ENCODE measurements at regions not wholly inside any gene's neighbourhood (a gene's known extent, or its start where the extent isn't known, plus 50 kb on each side); places are given as distances from the start of the nearest gene placed in this dataset.

- H3K27ac ChIP-seq, result no peak overlapping the region
- DNase-seq (ENCODE audit: low spot score in 2 of 2), result no peak
- no peak for TF ChIP-seq POLR2AphosphoS5 (IDR thresholded peaks at IDR 0.05)
- TF ChIP-seq POLR2A (IDR thresholded peaks at IDR 0.05), result no peak
- H3K9me3 ChIP-seq, result peaks cover 0 to 8% of the 10 kb centered on the region in 2 donors
- H3K4me3 ChIP-seq, result no peak overlapping the region
- no peaks in the 10 kb centered on the region for H3K36me3 ChIP-seq
- H3K27me3 ChIP-seq, result no peaks in the 10 kb centered on the region
- intact Hi-C loops (cut with DNase I; ENCODE audit: low total_unique reads), result no loop called here
- no peaks in the 10 kb centered on the region for H3K4me1 ChIP-seq
Measured at GRCh38 chr1:69138172-69138571, 429.6 kb upstream of the LRRC7 start.

GRCh38 chr1:69139007-69139406 lies 428.7 kb upstream of the LRRC7 start:
- Histone ChIP-seq H3K36me3 (no peaks in the 10 kb centered on the region), H3K9me3 (peaks cover 0 to 8% of the 10 kb centered on the region in 2 donors), H3K27me3 (no peaks in the 10 kb centered on the region), H3K4me1 (no peaks in the 10 kb centered on the region), H3K4me3 (no peak overlapping the region), H3K27ac (no peak overlapping the region)
- TF ChIP-seq CTCF (IDR thresholded peaks at IDR 0.05) (no peak), POLR2A (IDR thresholded peaks at IDR 0.05) (no peak)
- intact Hi-C loops (cut with DNase I; ENCODE audit: low total_unique reads), result no loop called here
- DNase-seq (ENCODE audit: low spot score in 2 of 2), result no peak

DNA sequence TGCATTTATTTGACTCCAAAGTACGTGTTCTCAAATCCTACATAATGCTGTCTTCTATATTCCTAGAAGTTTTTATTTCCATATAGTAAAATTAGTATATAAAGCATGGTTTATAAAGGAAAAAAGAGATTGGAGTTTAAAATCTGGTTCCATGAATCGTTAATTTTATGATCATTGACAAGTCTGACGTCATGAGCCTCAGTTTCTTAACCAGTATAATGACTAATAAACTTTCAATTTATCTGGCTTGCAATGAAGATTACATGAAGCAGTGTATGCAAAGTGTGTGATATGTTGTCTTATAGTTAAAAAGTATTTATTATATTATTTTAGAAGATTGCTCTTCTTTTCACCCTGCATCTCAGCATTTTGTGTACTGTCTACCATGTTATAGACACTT lies 421.4 kb upstream of the LRRC7 start:
- Histone ChIP-seq H3K9me3 (no peaks in the 10 kb centered on the region), H3K4me3 (no peak overlapping the region), H3K36me3 (no peaks in the 10 kb centered on the region), H3K27me3 (no peaks in the 10 kb centered on the region), H3K27ac (no peak overlapping the region), H3K4me1 (no peaks in the 10 kb centered on the region)
- no peak for TF ChIP-seq POLR2A (IDR thresholded peaks at IDR 0.05)
- intact Hi-C loops (cut with DNase I; ENCODE audit: low total_unique reads), result no loop called here
- no peak for DNase-seq (ENCODE audit: low spot score in 2 of 2)

- H3K27me3 ChIP-seq, result no peaks in the 10 kb centered on the region
- no peak overlapping the region for H3K4me3 ChIP-seq
- DNase-seq (ENCODE audit: low spot score in 2 of 2), result no peak
- TF ChIP-seq POLR2A (IDR thresholded peaks at IDR 0.05) (no peak), POLR2AphosphoS5 (IDR thresholded peaks at IDR 0.05) (no peak), CTCF (IDR thresholded peaks at IDR 0.05) (no peak)
- intact Hi-C loops (cut with DNase I; ENCODE audit: low total_unique reads), result no loop called here
- no peak overlapping the region for H3K27ac ChIP-seq
- no peaks in the 10 kb centered on the region for H3K36me3 ChIP-seq
- no peaks in the 10 kb centered on the region for H3K9me3 ChIP-seq
- H3K4me1 ChIP-seq, result no peaks in the 10 kb centered on the region
Measured at GRCh38 chr1:69148731-69149130, 419.0 kb upstream of the LRRC7 start.

DNA sequence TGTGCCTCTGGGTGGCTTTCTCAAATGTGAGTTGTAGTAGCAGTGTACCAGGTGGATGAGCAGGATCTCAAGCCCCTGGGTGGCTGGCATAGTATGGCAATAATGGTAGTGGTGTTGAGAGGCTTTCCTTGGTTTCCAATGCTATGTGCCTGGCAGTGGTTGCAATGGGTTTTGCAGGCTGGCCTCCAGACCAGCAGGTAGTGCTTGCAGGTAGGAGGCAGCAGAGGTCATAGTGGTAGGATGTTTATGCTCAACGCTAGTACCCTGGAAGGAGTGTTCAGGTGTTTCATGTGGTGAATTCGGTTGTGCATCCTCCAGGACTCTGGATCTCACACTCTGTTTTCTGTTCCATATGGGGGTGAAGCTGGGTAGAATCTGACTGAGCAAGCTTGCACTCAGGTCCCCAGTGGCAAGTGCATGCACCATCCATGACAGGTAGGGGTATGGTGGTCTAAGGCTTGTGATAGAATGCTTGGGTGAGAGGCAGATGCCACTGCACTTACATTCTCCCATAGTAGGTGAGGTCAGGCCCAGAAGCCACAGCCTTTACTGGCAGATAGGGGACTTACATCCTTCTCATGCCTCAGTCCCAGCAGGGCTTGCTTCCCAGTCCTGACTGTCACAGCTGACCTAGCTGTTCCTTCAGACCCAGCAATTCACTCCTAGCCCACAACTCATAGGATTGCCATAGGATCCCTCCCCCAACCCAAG lies 410.5 kb upstream of the LRRC7 start:
- intact Hi-C loops (cut with DNase I; ENCODE audit: low total_unique reads), result loop anchor here (1.0 kb wide), 1 partner anchor 21 kb away; no protein-coding TSS in a partner anchor

GRCh38 chr1:69163241-69163640 lies 404.5 kb upstream of the LRRC7 start:
- intact Hi-C loops (cut with DNase I; ENCODE audit: low total_unique reads), result no loop called here
- H3K4me1 ChIP-seq, result no peaks in the 10 kb centered on the region
- H3K27me3 ChIP-seq, result no peaks in the 10 kb centered on the region
- H3K9me3 ChIP-seq, result no peaks in the 10 kb centered on the region
- no peak overlapping the region for H3K27ac ChIP-seq
- TF ChIP-seq POLR2AphosphoS5 (IDR thresholded peaks at IDR 0.05) (no peak), POLR2A (IDR thresholded peaks at IDR 0.05) (no peak), CTCF (IDR thresholded peaks at IDR 0.05) (no peak)
- no peak overlapping the region for H3K4me3 ChIP-seq
- no peaks in the 10 kb centered on the region for H3K36me3 ChIP-seq
- DNase-seq (ENCODE audit: low spot score in 2 of 2), result no peak

More for the DNA sequence above, 410.5 kb upstream of the LRRC7 start:
- Histone ChIP-seq H3K9me3 (no peaks in the 10 kb centered on the region), H3K4me1 (no peaks in the 10 kb centered on the region), H3K4me3 (no peak overlapping the region), H3K36me3 (no peaks in the 10 kb centered on the region), H3K27ac (no peak overlapping the region), H3K27me3 (no peaks in the 10 kb centered on the region)
- TF ChIP-seq CTCF (IDR thresholded peaks at IDR 0.05), result no peak
- no peak for DNase-seq (ENCODE audit: low spot score in 2 of 2)

Data from breast epithelium (tissue), 4 donors.